Skin epidermis (tissue), 12 donors: ENCODE measurements at regions not wholly inside any gene's neighbourhood (a gene's known extent, or its start where the extent isn't known, plus 50 kb on each side); places are given as distances from the start of the nearest gene placed in this dataset.

Experiments used
- H3K27ac ChIP-seq, 21 experiments: fragments of 200-600 bp; sonication (generic) in 11 of 21; one replicate each; pipeline ENCODE4 v1.5.0; 2020; ENCODE audit warnings: mild to moderate bottlenecking in 3 of 21, inconsistent platforms in 2 of 21, moderate library complexity in 2 of 21
- H3K4me3 ChIP-seq, 7 experiments: fragments of 200-600 bp; sonication (generic) in 2 of 7; one replicate each; pipeline ENCODE4 v1.5.0; 2020; ENCODE audit warnings: inconsistent platforms in 2 of 7, mild to moderate bottlenecking in 2 of 7, moderate library complexity in 1 of 7

DNA sequence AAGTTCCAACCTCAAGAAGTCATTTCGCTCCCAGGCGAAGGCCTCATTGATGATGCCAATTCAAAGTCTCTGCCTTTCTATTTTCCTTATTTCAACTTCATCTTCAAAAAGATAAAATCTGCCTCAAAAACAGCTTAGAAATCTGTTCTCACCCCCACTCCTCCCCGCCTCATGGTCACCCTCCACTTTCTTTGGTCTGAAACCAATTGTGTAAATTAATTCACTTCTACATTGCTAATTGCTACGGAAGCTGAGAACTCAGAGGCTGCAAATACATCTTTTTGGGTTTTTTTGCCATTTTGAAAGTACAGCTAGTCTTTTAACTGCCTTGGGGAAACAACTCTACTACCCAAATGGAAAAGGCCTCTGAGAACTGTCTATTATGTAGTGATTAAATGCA lies 350.0 kb upstream of the SLC24A2 start:
- H3K27ac ChIP-seq = no peak overlapping the region
- no peak overlapping the region for H3K4me3 ChIP-seq

DNA sequence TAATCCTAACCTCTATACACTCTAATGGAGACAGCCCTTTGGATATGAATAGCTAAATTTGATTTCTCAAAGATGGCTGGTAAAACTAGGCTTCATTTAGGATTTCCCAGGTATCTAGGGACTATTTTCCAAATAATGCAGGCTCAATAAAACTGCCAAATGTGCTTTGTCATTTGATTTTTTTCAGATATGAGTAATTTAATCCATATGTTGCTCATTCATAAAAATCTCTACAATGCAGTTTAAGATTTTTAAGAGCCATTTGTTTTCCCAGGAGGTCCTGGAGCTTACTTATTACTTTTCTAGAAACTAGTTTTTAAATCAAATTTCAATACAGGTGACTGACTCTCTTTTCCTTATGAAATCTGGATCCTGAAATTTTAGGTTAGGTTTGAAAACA lies 349.3 kb upstream of the SLC24A2 start:
- no peak overlapping the region for H3K4me3 ChIP-seq

DNA sequence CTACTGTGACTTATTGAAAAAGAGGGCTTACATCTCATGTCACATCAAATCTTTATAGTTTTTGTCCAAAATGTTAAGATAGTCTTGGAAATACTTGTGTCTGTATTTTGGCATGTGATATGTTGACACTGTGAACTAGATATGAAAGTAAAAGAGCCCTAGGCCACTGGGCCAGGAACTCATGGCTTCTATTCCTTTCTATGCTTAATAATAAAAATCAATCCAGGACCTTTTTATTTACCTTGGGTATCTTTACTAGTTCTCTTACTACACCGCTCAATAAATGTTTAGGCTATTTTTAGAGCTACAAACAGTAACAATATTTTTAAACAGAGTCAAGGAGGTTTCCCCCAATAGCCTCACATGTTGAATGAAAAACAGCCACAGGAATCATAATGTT lies 348.6 kb upstream of the SLC24A2 start:
- Histone ChIP-seq H3K27ac (no peak overlapping the region), H3K4me3 (no peak overlapping the region)

More for the DNA sequence above, 349.3 kb upstream of the SLC24A2 start:
- H3K27ac ChIP-seq = no peak overlapping the region

DNA sequence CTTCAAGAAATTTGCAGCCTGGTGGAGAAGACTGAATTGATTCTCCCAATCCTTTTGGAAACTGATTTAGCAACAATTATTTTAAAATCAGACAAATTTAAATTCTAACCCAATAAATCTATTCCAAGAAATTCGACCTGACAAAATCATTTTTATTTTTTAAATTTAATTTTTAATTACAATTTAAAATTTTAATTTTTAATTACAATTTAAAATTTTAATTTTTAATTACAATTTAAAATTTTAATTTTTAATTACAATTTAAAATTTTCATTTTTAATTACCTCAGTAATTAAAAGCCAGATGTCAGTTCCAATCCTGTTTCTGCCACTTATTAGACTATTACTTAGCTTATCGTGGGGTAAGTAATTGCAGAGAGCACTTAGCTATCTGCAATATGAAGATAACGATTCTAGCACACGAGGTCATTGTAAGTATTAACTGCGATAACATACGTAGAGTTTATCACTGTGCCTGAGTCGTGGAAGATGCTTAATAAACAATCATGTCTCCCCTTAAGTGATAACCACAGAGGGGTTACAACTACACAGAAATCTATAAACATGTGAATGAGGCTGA lies 346.4 kb upstream of the SLC24A2 start:
- Histone ChIP-seq H3K27ac (no peak overlapping the region), H3K4me3 (no peak overlapping the region)

DNA sequence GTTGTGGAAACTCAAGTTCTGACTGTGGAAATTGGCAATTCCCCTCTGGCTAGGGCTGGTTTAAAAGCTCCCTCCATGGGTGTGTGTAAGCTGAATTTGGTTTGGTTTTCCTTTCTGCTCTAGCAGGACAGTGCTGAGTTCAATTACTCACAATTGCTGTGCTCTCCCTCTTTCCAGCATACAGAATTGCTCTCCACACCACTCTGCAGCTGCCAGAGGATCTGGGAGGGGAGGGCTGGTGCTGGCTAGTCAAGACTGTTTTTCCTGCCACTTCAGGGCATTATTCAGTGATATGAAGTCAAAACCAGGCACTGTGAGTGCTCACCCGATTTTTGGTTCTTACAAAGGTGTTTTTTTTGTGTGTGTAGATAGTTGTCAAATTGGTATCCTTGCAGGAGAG lies 336.9 kb upstream of the SLC24A2 start:
- no peak overlapping the region for H3K4me3 ChIP-seq
- H3K27ac ChIP-seq = no peak overlapping the region

DNA sequence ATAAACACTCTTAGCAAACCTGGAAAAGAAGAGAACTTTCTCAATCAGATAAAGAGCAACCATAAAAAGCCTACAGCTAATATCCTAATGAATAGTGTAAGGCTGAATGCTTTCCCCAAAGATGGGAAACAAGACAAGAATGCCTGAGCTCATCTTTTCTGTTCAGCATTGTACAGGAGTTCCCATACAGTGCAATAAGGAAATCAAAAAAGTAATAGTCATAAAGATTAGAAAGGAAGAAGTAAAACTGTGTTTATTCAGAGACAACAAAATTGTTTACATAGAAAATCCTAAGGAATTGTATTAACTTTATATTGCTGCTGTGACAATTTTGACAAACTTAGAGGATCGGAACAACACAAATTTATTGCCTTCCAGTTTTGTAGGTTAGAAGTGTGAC lies 330.7 kb upstream of the SLC24A2 start:
- H3K4me3 ChIP-seq = no peak overlapping the region
- H3K27ac ChIP-seq = no peak overlapping the region

DNA sequence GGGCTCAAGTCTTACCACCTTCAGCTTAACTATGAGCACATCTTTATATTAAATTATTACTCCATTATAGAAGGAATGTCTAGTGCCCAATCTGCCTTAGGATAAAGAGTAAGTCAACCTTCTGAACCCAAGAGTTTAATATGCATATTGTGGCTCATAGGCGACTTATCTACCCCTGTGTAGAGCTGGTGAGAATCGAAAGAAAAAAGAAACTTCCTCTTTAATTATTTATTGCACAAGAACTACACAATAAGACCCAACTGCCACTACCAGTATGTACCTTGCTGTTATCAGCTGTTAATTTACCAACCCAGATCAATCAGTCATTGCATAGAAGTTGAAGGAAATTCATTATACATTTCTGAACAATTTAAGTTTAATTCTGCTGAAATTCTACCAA lies 329.1 kb upstream of the SLC24A2 start:
- H3K27ac ChIP-seq = no peak overlapping the region
- no peak overlapping the region for H3K4me3 ChIP-seq

DNA sequence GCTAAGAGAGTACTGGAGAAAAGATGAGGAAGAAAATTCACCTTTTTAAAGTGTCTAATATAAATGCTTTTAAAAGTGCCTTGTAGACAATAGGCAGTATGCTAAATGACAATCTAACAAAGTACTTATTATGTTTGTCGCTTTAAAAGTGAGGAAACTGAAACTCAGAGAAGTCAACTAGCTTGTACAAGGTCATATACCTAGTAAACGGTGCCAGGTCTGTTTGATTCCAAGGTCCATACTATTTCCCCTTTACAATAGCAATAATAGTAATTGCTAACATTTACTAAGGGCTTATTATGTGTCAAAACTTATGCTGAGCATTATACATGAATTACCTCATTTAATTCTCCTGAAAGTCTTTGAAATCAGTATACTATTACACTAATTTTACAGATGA lies 328.6 kb upstream of the SLC24A2 start:
- no peak overlapping the region for H3K4me3 ChIP-seq
- H3K27ac ChIP-seq = no peak overlapping the region

DNA sequence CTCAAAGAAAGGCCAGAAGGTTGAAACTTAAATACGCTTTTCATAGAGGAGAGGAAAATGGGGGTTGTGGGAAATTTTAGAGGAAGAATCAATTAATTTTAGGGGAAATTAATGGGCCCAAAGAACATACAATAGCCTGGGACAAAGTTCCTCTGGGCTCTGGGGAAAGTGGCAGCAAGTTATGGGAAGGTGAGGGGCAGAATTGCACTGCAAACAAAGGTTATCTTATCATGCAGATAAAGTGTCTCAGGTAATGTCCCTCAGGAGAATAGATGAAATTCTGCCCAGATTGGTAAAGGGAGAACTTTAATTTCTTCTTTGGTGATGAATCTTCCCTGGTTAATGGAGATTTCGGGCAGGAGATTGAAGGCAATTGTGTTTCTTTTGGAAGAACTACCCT lies 326.1 kb upstream of the SLC24A2 start:
- Histone ChIP-seq H3K4me3 (no peak overlapping the region), H3K27ac (no peak overlapping the region)

DNA sequence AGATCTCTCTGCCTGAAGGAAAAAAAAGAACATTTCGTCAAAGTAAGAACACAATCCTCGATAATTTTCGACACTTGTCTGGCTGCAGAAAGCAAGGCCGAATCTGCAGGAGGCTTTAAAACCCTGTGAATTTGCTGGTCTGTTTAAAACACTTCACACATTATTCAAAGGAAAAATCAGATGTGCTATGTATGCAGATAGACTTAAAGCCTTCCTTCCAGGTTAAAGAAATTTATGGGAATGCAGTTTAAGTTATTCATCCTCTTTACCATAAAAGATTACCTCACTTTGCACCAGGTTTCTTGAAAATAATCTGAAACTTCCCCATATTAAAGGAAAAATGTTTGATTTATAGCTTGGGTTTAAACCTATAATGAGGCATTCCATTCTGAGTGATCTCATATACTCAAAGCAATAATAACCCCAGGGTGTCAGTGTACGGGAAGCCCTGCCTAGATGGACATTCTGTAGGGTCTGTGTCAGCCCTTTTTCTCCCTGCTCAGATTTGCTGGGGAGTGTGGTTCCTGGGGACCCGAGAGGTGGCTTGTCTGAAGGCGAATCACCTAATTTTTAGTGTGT lies 323.5 kb upstream of the SLC24A2 start:
- Histone ChIP-seq H3K27ac (no peak overlapping the region), H3K4me3 (no peak overlapping the region)

DNA sequence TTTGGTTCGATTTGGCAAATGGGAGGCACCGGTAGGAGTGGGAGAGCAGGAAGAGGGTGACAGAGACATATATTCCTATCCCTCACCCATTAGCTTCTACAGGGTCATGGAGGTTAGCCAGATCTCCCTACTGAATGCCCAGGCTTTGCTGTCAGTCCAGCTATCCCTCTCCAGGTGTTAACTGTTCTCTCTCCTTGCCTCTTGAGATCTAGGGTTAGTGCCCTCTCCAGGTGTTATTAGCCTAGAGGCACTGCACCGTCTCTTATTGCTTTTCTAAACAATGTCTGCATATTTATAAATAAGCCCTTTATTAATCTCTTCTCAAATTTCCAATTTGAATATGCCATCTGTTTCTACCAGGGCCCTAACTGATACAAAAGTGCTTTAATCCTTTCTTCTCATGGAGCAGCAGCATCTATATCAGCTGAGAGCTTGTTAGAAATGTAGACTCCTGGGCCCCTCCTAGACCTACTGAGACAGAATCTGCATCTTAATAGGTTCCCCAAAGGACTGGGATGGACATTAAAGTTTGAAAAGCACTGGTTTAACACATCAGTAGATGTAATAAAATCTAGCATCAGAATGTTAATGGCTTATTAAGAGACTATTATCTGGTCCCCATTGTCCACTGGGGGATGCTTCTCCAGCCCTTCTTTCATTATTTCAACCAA lies 322.5 kb upstream of the SLC24A2 start:
- Histone ChIP-seq H3K4me3 (no peak overlapping the region), H3K27ac (no peak overlapping the region)

DNA sequence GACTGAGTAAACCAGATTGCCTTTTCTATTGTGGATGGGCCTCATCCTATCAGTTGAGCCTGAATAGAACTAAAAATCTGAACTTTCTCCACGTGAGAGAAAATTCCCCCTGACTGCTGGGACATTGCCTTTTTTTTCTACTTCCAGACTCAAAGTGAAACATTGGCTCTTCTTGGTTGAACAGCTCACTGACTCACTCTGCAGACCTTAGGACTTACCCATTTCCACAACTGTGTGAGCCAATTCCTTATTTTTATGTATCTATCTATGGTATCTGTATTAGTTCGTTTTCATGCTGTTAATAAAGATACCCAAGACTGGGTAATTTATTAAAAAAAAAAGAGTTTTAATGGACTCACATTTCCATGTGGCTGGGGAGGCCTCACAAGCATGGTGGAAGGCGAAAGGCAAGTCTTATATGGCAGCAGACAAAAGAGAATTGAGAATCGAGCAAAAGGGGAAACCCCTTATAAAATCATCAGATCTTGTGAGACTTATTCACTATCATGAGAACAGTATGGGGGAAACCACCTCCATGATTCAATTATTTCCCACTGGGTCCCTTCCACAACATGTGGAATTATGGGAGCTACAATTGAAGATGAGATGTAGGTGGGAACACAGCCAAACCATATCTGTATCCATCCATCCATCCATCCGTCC lies 306.7 kb upstream of the SLC24A2 start:
- Histone ChIP-seq H3K27ac (no peak overlapping the region), H3K4me3 (no peak overlapping the region)

DNA sequence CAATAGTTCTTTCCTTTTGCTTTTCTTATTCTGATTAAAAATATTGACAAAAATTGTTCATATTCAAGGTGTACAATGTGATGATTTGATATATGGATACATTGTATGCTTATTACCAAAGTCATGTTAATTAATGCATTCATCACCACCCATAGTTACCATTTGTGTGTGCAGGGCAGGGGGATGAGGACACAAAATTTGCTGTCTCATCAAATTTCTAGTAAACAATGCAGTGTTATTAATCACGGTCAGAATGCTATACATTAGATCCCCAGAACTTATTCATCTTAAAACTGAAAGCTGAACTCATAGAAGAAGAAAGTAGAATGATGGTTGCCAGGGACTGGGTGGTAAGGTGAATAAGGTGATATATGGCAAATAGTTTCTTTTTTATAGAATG lies 303.7 kb upstream of the SLC24A2 start:
- H3K27ac ChIP-seq = no peak overlapping the region
- no peak overlapping the region for H3K4me3 ChIP-seq

DNA sequence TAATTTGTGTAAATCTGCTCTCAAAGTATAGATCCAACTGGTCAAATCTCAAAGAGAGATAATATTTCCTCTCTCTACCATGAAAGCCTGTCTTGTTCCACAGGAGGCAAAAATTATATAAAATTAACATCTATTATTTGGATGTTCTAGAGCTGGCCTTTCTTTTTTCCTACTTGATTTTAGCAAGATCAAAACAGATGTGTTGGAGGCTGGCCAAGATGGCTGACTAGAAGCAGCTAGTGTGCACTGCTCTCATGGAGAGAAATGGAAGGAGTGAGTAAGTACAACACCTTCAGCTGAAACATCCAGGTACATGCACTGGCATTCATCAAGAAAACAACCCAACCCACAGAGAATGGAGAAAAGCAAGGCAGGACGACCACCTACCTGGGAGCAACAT lies 298.6 kb upstream of the SLC24A2 start:
- Histone ChIP-seq H3K27ac (no peak overlapping the region), H3K4me3 (no peak overlapping the region)

DNA sequence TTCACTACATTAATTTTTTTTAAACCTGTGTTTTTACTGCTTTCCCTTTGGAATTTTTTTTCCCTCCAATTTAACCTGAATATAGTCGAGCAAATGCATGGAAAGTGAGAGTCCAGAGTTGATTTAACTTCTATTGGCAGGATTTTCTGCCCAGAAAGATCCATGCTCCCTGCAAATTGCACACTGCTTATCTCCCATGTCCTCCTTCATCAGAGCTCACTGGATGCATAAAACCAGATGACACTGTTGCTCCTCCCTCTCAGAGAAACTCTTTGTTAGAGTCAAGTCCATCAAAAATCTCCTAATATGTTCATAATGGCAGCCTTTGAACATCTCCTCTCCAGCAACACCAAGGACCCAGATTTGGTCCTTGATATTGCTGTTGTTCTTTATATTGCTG lies 297.0 kb upstream of the SLC24A2 start:
- Histone ChIP-seq H3K4me3 (no peak overlapping the region), H3K27ac (no peak overlapping the region)

DNA sequence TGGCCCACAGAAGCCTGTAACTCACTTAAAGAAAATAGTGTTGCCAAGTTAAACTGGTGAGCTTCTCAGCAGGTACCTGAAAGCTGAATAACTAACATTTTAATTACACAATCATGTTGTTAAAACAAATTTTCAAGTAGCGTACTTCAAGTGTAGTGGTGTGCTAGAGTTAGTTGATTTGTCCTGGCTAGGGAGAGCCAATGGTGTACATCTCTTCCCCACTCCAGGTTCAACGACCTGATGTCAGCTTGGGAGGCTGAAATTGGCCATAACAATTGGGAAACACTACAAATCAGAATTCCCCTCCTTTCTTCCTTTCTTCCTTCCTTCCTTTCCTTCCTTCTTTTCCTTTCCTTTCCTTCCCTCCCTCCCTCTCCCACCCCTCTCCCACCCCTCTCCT lies 295.3 kb upstream of the SLC24A2 start:
- no peak overlapping the region for H3K4me3 ChIP-seq
- H3K27ac ChIP-seq = no peak overlapping the region

DNA sequence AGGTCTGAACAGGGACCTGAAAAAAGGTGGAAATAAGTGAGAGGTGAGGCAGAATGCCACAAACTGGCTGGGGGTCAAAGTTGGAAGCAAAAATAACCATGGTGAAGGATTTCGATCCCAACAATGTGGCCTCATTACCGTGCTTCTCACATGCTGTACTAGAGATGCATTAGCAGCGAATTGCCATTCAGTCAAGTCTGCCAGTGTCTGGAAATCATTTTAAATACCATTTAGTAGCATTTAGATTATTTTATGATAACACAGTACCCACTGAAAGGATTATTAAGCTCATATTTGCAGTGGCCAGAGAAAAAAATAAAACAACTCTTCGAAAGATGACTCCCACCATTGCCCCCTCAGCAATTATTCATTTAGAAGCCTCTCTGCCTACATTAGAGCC lies 294.6 kb upstream of the SLC24A2 start:
- H3K4me3 ChIP-seq = no peak overlapping the region
- H3K27ac ChIP-seq = no peak overlapping the region

DNA sequence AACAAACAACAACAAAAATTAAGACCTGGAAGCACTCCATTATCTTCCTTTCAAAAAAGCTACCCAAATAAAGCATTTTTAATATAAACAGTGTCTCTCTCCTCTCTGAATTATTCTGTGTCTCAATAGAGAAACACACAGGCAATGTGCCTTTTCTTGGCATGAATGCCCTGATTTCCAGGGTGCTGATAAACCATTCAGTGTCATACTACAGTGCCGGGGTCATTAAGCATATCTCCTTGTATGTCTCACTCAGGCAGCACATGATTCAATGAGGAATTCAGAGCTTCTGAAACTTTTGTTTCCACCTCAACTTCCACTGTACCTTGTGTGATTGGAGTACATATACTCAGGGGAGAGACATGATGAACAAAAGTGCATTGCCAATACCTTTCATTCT lies 294.0 kb upstream of the SLC24A2 start:
- Histone ChIP-seq H3K4me3 (no peak overlapping the region), H3K27ac (no peak overlapping the region)

DNA sequence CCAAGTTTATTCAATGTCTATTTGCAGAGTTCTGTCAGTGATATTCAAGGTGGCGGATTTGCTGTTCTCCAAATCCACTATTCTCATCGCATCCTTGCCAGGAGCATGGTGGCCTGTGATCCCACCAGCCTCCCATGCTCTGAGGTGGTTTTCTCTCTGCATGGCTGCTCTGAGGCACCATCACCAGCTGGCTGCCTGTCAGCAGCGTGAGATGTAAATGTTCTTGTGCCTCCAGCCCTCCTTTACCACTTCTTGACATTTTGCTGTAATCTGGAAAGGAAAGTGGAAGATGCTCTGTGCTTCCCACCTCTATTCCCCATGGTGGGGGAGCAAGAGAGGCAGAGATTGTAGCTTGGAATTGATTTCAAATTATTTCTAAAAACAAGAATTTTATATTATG lies 293.6 kb upstream of the SLC24A2 start:
- Histone ChIP-seq H3K27ac (no peak overlapping the region), H3K4me3 (no peak overlapping the region)

DNA sequence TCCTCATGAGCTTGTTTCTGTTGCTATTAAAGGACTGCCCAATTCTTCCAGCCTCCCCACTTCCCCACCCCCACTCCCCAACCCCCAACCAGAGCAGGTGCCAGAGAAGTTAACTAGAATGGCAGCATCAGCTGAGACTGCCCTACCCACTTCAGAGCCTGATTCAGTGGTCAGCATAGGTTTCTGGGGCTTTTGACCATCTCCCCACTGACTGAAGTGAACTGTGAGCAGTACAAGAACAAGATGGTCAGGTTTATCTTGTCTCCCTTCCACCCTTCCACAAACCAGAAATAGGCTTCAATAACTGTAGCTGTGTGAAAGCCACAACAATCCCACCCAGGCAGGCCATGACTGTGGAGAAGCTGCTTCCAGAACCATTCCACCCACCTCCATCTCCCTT lies 289.4 kb upstream of the SLC24A2 start:
- H3K27ac ChIP-seq = no peak overlapping the region
- no peak overlapping the region for H3K4me3 ChIP-seq

DNA sequence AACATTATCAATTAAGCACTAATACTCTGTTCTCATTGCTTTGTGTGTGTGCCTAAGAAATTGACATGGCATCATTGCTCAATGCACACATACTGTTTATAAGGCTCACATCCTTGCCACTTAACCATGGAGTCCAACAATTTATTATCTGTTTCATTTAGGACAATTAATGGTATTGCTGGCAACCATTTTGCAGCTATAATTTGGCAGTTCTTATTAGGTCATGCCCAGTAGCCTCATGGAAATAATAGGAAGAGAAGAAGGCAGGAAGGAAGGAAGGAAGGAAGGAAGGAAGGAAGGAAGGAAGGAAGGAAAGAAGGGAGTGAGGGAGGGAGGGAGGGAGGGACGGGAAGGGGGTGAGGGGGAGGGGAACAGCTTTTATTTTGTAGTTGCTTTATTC lies 285.5 kb upstream of the SLC24A2 start:
- no peak overlapping the region for H3K27ac ChIP-seq

More for the DNA sequence above, 285.5 kb upstream of the SLC24A2 start:
- H3K4me3 ChIP-seq = no peak overlapping the region
